ENCODE measurements at regions not wholly inside any gene's neighbourhood (a gene's known extent, or its start where the extent isn't known, plus 50 kb on each side); places are given as distances from the start of the nearest gene placed in this dataset.

DNA sequence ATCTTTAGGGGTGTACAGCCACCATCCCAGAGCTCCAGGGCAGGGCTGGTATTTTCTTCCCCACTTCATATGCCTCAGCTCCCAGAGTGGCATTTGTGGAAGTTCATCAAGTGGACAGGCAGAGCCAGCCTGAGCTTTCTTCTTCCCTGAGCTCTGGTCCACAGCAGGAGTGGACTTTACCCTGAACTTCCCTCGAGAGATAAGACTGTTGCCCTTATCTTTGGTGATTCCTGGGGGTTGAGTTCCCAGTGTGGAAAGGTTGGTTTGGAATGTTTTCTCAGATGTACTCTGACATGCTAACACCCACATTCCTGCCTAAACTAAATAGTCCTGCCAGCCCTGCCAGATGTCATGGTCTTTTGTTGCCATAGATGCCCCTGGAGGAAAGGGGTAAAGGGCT is 62.0 kb upstream of the LGALSL start:
- TF ChIP-seq, protein P1, sequence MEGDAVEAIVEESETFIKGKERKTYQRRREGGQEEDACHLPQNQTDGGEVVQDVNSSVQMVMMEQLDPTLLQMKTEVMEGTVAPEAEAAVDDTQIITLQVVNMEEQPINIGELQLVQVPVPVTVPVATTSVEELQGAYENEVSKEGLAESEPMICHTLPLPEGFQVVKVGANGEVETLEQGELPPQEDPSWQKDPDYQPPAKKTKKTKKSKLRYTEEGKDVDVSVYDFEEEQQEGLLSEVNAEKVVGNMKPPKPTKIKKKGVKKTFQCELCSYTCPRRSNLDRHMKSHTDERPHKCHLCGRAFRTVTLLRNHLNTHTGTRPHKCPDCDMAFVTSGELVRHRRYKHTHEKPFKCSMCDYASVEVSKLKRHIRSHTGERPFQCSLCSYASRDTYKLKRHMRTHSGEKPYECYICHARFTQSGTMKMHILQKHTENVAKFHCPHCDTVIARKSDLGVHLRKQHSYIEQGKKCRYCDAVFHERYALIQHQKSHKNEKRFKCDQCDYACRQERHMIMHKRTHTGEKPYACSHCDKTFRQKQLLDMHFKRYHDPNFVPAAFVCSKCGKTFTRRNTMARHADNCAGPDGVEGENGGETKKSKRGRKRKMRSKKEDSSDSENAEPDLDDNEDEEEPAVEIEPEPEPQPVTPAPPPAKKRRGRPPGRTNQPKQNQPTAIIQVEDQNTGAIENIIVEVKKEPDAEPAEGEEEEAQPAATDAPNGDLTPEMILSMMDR (IDR thresholded peaks at IDR 0.05; ENCODE audit: low read depth, low read length) = no peak
- no peak for TF ChIP-seq EZH2phosphoT487 (IDR thresholded peaks at IDR 0.05; ENCODE audit: low read depth)

Data from OCI-LY3 (cell line).